ENCODE measurements at regions not wholly inside any gene's neighbourhood (a gene's known extent, or its start where the extent isn't known, plus 50 kb on each side); places are given as distances from the start of the nearest gene placed in this dataset.
A peak's percentile ranks its signal among the peaks of the same experiment; 100 is the strongest.

GRCh38 chr2:126796931-126797621 is 101.6 kb upstream of the TEX51 start:
- no peaks in the 10 kb centered on the region for H3K9me3 ChIP-seq (ENCODE audit: insufficient read depth, low read depth, low read length)
- H3K27me3 ChIP-seq (ENCODE audit: insufficient read depth, low read length) = no peaks in the 10 kb centered on the region
- no peak overlapping the region for H3K27ac ChIP-seq (ENCODE audit: low read length)
- H3K4me3 ChIP-seq (ENCODE audit: low read length) = no peak overlapping the region
- H3K4me1 ChIP-seq (ENCODE audit: insufficient read depth, low read length) = peaks cover 8% of the 10 kb centered on the region; the same call in 1 of the 2 replicates
- no peaks in the 10 kb centered on the region for H3K36me3 ChIP-seq (ENCODE audit: insufficient read depth, low read depth, low read length)
- no peak overlapping the region for H3K9ac ChIP-seq (ENCODE audit: low read depth, low read length)

GRCh38 chr2:126797622-126798275 is 100.9 kb upstream of the TEX51 start:
- peaks cover 12% of the 10 kb centered on the region; the same call in 1 of the 2 replicates for H3K4me1 ChIP-seq (ENCODE audit: insufficient read depth, low read length)
- no peaks in the 10 kb centered on the region for H3K9me3 ChIP-seq (ENCODE audit: insufficient read depth, low read depth, low read length)
- no peak overlapping the region for H3K9ac ChIP-seq (ENCODE audit: low read depth, low read length)
- no peak overlapping the region for H3K4me3 ChIP-seq (ENCODE audit: low read length)
- no peaks in the 10 kb centered on the region for H3K27me3 ChIP-seq (ENCODE audit: insufficient read depth, low read length)
- H3K36me3 ChIP-seq (ENCODE audit: insufficient read depth, low read depth, low read length) = no peaks in the 10 kb centered on the region
- no peak overlapping the region for H3K27ac ChIP-seq (ENCODE audit: low read length)

GRCh38 chr2:126798276-126799140 is 100.2 kb upstream of the TEX51 start:
- Histone ChIP-seq H3K36me3 (ENCODE audit: insufficient read depth, low read depth, low read length) (no peaks in the 10 kb centered on the region), H3K9me3 (ENCODE audit: insufficient read depth, low read depth, low read length) (no peaks in the 10 kb centered on the region), H3K9ac (ENCODE audit: low read depth, low read length) (no peak overlapping the region), H3K27me3 (ENCODE audit: insufficient read depth, low read length) (no peaks in the 10 kb centered on the region), H3K4me1 (ENCODE audit: insufficient read depth, low read length) (peaks cover 9% of the 10 kb centered on the region; the same call in 1 of the 2 replicates), H3K27ac (ENCODE audit: low read length) (no peak overlapping the region), H3K4me3 (ENCODE audit: low read length) (no peak overlapping the region)

- H3K36me3 ChIP-seq (ENCODE audit: insufficient read depth, low read depth, low read length) = no peaks in the 10 kb centered on the region
- no peaks in the 10 kb centered on the region for H3K27me3 ChIP-seq (ENCODE audit: insufficient read depth, low read length)
- H3K27ac ChIP-seq (ENCODE audit: low read length) = no peak overlapping the region
- H3K4me1 ChIP-seq (ENCODE audit: insufficient read depth, low read length) = peaks cover 4% of the 10 kb centered on the region; the same call in 1 of the 2 replicates
- no peak overlapping the region for H3K4me3 ChIP-seq (ENCODE audit: low read length)
- H3K9ac ChIP-seq (ENCODE audit: low read depth, low read length) = no peak overlapping the region
- no peaks in the 10 kb centered on the region for H3K9me3 ChIP-seq (ENCODE audit: insufficient read depth, low read depth, low read length)
Observed at GRCh38 chr2:126799301-126799700, 99.4 kb upstream of the TEX51 start.

- peaks cover 4% of the 10 kb centered on the region; the same call in 1 of the 2 replicates for H3K4me1 ChIP-seq (ENCODE audit: insufficient read depth, low read length)
- H3K27ac ChIP-seq (ENCODE audit: low read length) = no peak overlapping the region
- no peak overlapping the region for H3K4me3 ChIP-seq (ENCODE audit: low read length)
- no peaks in the 10 kb centered on the region for H3K36me3 ChIP-seq (ENCODE audit: insufficient read depth, low read depth, low read length)
- H3K27me3 ChIP-seq (ENCODE audit: insufficient read depth, low read length) = no peaks in the 10 kb centered on the region
- no peaks in the 10 kb centered on the region for H3K9me3 ChIP-seq (ENCODE audit: insufficient read depth, low read depth, low read length)
- no peak overlapping the region for H3K9ac ChIP-seq (ENCODE audit: low read depth, low read length)
Observed at GRCh38 chr2:126801473-126801872, 97.2 kb upstream of the TEX51 start.

GRCh38 chr2:126802316-126802715 is 96.4 kb upstream of the TEX51 start:
- no peak overlapping the region for H3K27ac ChIP-seq (ENCODE audit: low read length)
- H3K9ac ChIP-seq (ENCODE audit: low read depth, low read length) = no peak overlapping the region
- H3K4me3 ChIP-seq (ENCODE audit: low read length) = no peak overlapping the region
- no peaks in the 10 kb centered on the region for H3K36me3 ChIP-seq (ENCODE audit: insufficient read depth, low read depth, low read length)
- no peaks in the 10 kb centered on the region for H3K27me3 ChIP-seq (ENCODE audit: insufficient read depth, low read length)
- peaks cover 4% of the 10 kb centered on the region; the same call in 1 of the 2 replicates for H3K4me1 ChIP-seq (ENCODE audit: insufficient read depth, low read length)
- no peaks in the 10 kb centered on the region for H3K9me3 ChIP-seq (ENCODE audit: insufficient read depth, low read depth, low read length)

GRCh38 chr2:126802774-126803433 is 95.8 kb upstream of the TEX51 start:
- Histone ChIP-seq H3K27me3 (ENCODE audit: insufficient read depth, low read length) (no peaks in the 10 kb centered on the region), H3K27ac (ENCODE audit: low read length) (no peak overlapping the region), H3K4me1 (ENCODE audit: insufficient read depth, low read length) (peaks cover 4% of the 10 kb centered on the region; the same call in 1 of the 2 replicates), H3K9ac (ENCODE audit: low read depth, low read length) (no peak overlapping the region), H3K4me3 (ENCODE audit: low read length) (no peak overlapping the region), H3K9me3 (ENCODE audit: insufficient read depth, low read depth, low read length) (no peaks in the 10 kb centered on the region), H3K36me3 (ENCODE audit: insufficient read depth, low read depth, low read length) (no peaks in the 10 kb centered on the region)

GRCh38 chr2:126803434-126803775 is 95.3 kb upstream of the TEX51 start:
- no peak overlapping the region for H3K9ac ChIP-seq (ENCODE audit: low read depth, low read length)
- no peak overlapping the region for H3K27ac ChIP-seq (ENCODE audit: low read length)
- H3K4me3 ChIP-seq (ENCODE audit: low read length) = no peak overlapping the region
- H3K9me3 ChIP-seq (ENCODE audit: insufficient read depth, low read depth, low read length) = no peaks in the 10 kb centered on the region
- peaks cover 4% of the 10 kb centered on the region; the same call in 1 of the 2 replicates for H3K4me1 ChIP-seq (ENCODE audit: insufficient read depth, low read length)
- H3K36me3 ChIP-seq (ENCODE audit: insufficient read depth, low read depth, low read length) = no peaks in the 10 kb centered on the region
- no peaks in the 10 kb centered on the region for H3K27me3 ChIP-seq (ENCODE audit: insufficient read depth, low read length)

GRCh38 chr2:126804347-126804746 is 94.3 kb upstream of the TEX51 start:
- Histone ChIP-seq H3K27me3 (ENCODE audit: insufficient read depth, low read length) (no peaks in the 10 kb centered on the region), H3K9ac (ENCODE audit: low read depth, low read length) (no peak overlapping the region), H3K4me3 (ENCODE audit: low read length) (no peak overlapping the region), H3K4me1 (ENCODE audit: insufficient read depth, low read length) (peaks cover 4% of the 10 kb centered on the region; the same call in 1 of the 2 replicates), H3K27ac (ENCODE audit: low read length) (no peak overlapping the region), H3K36me3 (ENCODE audit: insufficient read depth, low read depth, low read length) (no peaks in the 10 kb centered on the region), H3K9me3 (ENCODE audit: insufficient read depth, low read depth, low read length) (no peaks in the 10 kb centered on the region)

- no peaks in the 10 kb centered on the region for H3K9me3 ChIP-seq (ENCODE audit: insufficient read depth, low read depth, low read length)
- peak overlapping the region; percentile 15; the same call in 1 of the 2 replicates for H3K4me3 ChIP-seq (ENCODE audit: low read length)
- no peak overlapping the region for H3K27ac ChIP-seq (ENCODE audit: low read length)
- peaks cover 5% of the 10 kb centered on the region; the same call in 1 of the 2 replicates for H3K4me1 ChIP-seq (ENCODE audit: insufficient read depth, low read length)
- H3K9ac ChIP-seq (ENCODE audit: low read depth, low read length) = no peak overlapping the region
- no peaks in the 10 kb centered on the region for H3K36me3 ChIP-seq (ENCODE audit: insufficient read depth, low read depth, low read length)
- H3K27me3 ChIP-seq (ENCODE audit: insufficient read depth, low read length) = no peaks in the 10 kb centered on the region
Observed at GRCh38 chr2:126808929-126809328, 89.8 kb upstream of the TEX51 start.

GRCh38 chr2:126809340-126809739 is 89.3 kb upstream of the TEX51 start:
- peaks cover 5% of the 10 kb centered on the region; the same call in 1 of the 2 replicates for H3K4me1 ChIP-seq (ENCODE audit: insufficient read depth, low read length)
- no peaks in the 10 kb centered on the region for H3K36me3 ChIP-seq (ENCODE audit: insufficient read depth, low read depth, low read length)
- no peaks in the 10 kb centered on the region for H3K9me3 ChIP-seq (ENCODE audit: insufficient read depth, low read depth, low read length)
- no peak overlapping the region for H3K27ac ChIP-seq (ENCODE audit: low read length)
- H3K4me3 ChIP-seq (ENCODE audit: low read length) = peak overlapping the region; percentile 15; the same call in 1 of the 2 replicates
- H3K27me3 ChIP-seq (ENCODE audit: insufficient read depth, low read length) = no peaks in the 10 kb centered on the region
- no peak overlapping the region for H3K9ac ChIP-seq (ENCODE audit: low read depth, low read length)
